Endothelial cell of umbilical vein (primary cell): ENCODE measurements at regions not wholly inside any gene's neighbourhood (a gene's known extent, or its start where the extent isn't known, plus 50 kb on each side); places are given as distances from the start of the nearest gene placed in this dataset.

ENCODE experiments used
- BruUV-seq: library from RNA; stranded (reverse); fragments of 400-500 nt; replicated peaks from 2 replicates; lab custom pipeline; 2021; lab: Mats Ljungman, UMichigan
- CTCF ChIA-PET: fragments of 300-600, 350-600 bp; sonication (Branson Sonifier 250); formaldehyde crosslinking; loops from one replicate; lab custom pipeline; 2021; ENCODE audit warnings: antibody characterized with exemption, inconsistent platforms; lab: Charles Lee
- POLR2A ChIA-PET: fragments of 300-600, 350-600 bp; sonication (Branson Sonifier 250); formaldehyde crosslinking; loops from one replicate; lab custom pipeline; 2021; ENCODE audit warnings: antibody characterized with exemption, inconsistent platforms; lab: Charles Lee
- DNase-seq: peaks from one replicate; pipeline ENCODE4 v3.0.0-alpha.2; 2011; ENCODE audit warnings: low read depth, low spot score
- FAIRE-seq: peaks from 2 replicates; lab custom pipeline; 2011; peaks lifted over from hg19 to GRCh38; lab: Jason Lieb, UNC
- H2AFZ ChIP-seq: 2 replicates; pipeline ENCODE4 v1.6.0; 2012; ENCODE audit warnings: low read depth, low read length, control low read depth, inconsistent platforms
- H3K27ac ChIP-seq: 2 replicates; pipeline ENCODE4 v1.5.1; 2011; ENCODE audit warnings: low read depth, mild to moderate bottlenecking, control low read depth, low read length, moderate library complexity; ENCODE audit not compliant: insufficient read depth
- H3K27me3 ChIP-seq, 2 experiments: 2 replicates each; pipeline versions ENCODE4 v1.6.0 to v1.6.1; 2011; ENCODE audit warnings: low read length in 2 of 2, mixed read lengths in 1 of 2; ENCODE audit not compliant: control insufficient read depth in 2 of 2, insufficient read depth in 2 of 2
- H3K36me3 ChIP-seq, 2 experiments: 2 replicates in 1 of 2; 3 replicates in 1 of 2; pipeline ENCODE4 v1.5.1; 2011; ENCODE audit warnings: low read length in 2 of 2, mild to moderate bottlenecking in 1 of 2, moderate library complexity in 1 of 2; ENCODE audit not compliant: control insufficient read depth in 2 of 2, insufficient read depth in 2 of 2; ENCODE audit errors: extremely low read depth in 1 of 2
- H3K4me1 ChIP-seq: 3 replicates; pipeline ENCODE4 v1.5.1; 2011; ENCODE audit warnings: mild to moderate bottlenecking, low read length; ENCODE audit not compliant: control insufficient read depth, insufficient read depth; ENCODE audit errors: extremely low read depth
- H3K4me2 ChIP-seq: 2 replicates; pipeline ENCODE4 v1.6.1; 2011; ENCODE audit warnings: low read length, control low read depth, mixed read lengths; ENCODE audit not compliant: insufficient read depth
- H3K4me3 ChIP-seq, 3 experiments: fragments of 200-600 bp in 1 of 3; sonication (generic), shearing (Covaris generic) in 1 of 3; replicated peaks in 1 of 3; 2 replicates each; pipeline ENCODE4 v1.5.1; 2011 to 2016; ENCODE audit warnings: control low read depth in 3 of 3, low read length in 3 of 3, mild to moderate bottlenecking in 2 of 3, inconsistent platforms in 1 of 3, low read depth in 1 of 3, moderate library complexity in 1 of 3; ENCODE audit not compliant: insufficient read depth in 1 of 3
- H3K79me2 ChIP-seq: 2 replicates; pipeline ENCODE4 v1.6.0; 2012; ENCODE audit warnings: low read length, inconsistent platforms; ENCODE audit not compliant: control insufficient read depth, insufficient read depth
- H3K9ac ChIP-seq: replicated peaks from 2 replicates; pipeline ENCODE3; 2011; ENCODE audit warnings: low read length, control low read depth; ENCODE audit not compliant: insufficient read depth; ENCODE audit errors: extremely low read depth
- H3K9me1 ChIP-seq: replicated peaks from 3 replicates; pipeline ENCODE4 v1.6.0; 2011; ENCODE audit warnings: mild to moderate bottlenecking, low read length; ENCODE audit not compliant: control insufficient read depth, insufficient read depth; ENCODE audit errors: extremely low read depth
- H3K9me3 ChIP-seq: replicated peaks from 2 replicates; pipeline ENCODE4 v1.5.1; 2012; ENCODE audit warnings: low read length, inconsistent platforms; ENCODE audit not compliant: control insufficient read depth, insufficient read depth
- H4K20me1 ChIP-seq: replicated peaks from 2 replicates; pipeline ENCODE3; 2011; ENCODE audit warnings: mild to moderate bottlenecking, low read length; ENCODE audit not compliant: control insufficient read depth, insufficient read depth; ENCODE audit errors: extremely low read depth
- EZH2 ChIP-seq: IDR thresholded peaks from 2 replicates; pipeline ENCODE4 v1.6.1; 2012; ENCODE audit warnings: borderline replicate concordance, low read depth, mild to moderate bottlenecking, moderate library complexity, low read length, inconsistent platforms; ENCODE audit not compliant: severe bottlenecking
- FOS ChIP-seq: IDR thresholded peaks from 2 replicates; pipeline ENCODE4 v1.6.1; 2011; ENCODE audit warnings: mild to moderate bottlenecking, low read length, moderate library complexity, borderline replicate concordance; ENCODE audit not compliant: insufficient read depth
- GATA2 ChIP-seq: IDR thresholded peaks from 2 replicates; pipeline ENCODE4 v1.7.0; 2011; ENCODE audit warnings: low read depth, mild to moderate bottlenecking, moderate library complexity, mixed read lengths, low read length; ENCODE audit not compliant: insufficient read length, insufficient read depth
- MYC ChIP-seq: IDR thresholded peaks from one replicate; pipeline ENCODE4 v1.6.1; 2011; ENCODE audit warnings: mild to moderate bottlenecking, low read depth, low read length
- POLR2A ChIP-seq: IDR thresholded peaks from 2 replicates; pipeline ENCODE4 v1.6.1; 2012; ENCODE audit warnings: low read depth, mild to moderate bottlenecking, control low read depth, low read length
- dilution Hi-C: fragments of 300-500 bp; cut with MboI; formaldehyde crosslinking; loops from one replicate; pipeline ENCODE4 v1.15.0; 2019; ENCODE audit warnings: low sequenced_read_pairs; ENCODE audit not compliant: extremely low pct_ligation_motif_present
- intact Hi-C: fragments of 100-400 bp; cut with micrococcal nuclease; formaldehyde crosslinking; loops from one replicate; pipeline ENCODE4 v1.10.0; 2022

DNA sequence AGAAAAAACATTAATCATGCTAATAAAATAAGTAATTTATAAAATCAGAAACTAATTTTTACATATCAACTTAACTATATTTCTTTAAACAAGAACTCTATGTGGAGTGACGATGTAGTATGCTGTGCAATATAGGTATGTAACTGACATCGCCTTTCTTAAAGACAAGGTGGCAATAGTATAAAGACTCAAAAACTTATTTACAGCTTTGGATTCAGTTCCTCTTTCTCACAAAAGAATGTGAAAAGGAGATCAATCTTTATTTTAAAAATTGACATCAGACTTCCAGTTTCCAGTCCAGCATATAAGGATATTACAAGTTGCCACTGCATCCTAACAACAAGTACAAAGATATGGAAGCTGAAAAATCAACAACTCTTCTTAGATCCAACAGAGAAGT, 260.3 kb downstream of the TRIM36 start:
- H3K9ac ChIP-seq, result no peak overlapping the region
- peaks cover 3% of the 10 kb centered on the region for H3K9me3 ChIP-seq
- no peak overlapping the region for H2AFZ ChIP-seq
- no peak overlapping the region for H3K4me2 ChIP-seq
- FAIRE-seq (no peak), DNase-seq (no peak)
- H3K4me1 ChIP-seq, result no peaks in the 10 kb centered on the region
- no peaks in the 10 kb centered on the region for H3K79me2 ChIP-seq
- ChIA-PET POLR2A (no interaction called here), CTCF (no interaction called here)
- no peaks in the 10 kb centered on the region for H3K27me3 ChIP-seq
- dilution Hi-C loops, result no loop called here
- no peak overlapping the region for H3K4me3 ChIP-seq
- intact Hi-C loops, result no loop called here
- no peaks in the 10 kb centered on the region for H3K36me3 ChIP-seq
- H3K9me1 ChIP-seq, result no peaks in the 10 kb centered on the region
- no TSS peak for BruUV-seq
- H4K20me1 ChIP-seq, result no peaks in the 10 kb centered on the region
- no peak overlapping the region for H3K27ac ChIP-seq
- TF ChIP-seq GATA2, result no peak

DNA sequence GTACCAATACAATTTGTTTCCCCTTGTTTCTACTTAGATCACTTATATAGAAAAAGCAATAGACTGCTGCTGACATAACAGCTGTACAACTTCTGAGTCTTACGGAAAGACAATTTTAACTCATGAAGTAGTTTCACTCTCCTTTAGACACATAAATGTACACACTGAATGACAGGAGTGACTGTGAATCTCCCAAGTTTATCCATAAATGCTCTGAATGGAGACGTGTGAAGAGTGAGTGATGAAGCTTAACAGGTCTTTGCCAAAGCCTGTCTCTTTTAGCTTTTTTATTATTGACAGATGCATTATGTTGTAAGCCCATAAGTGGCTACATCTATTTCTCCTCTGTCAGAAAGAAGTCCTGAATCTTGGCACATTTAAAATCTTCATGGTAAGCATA, 265.9 kb downstream of the TRIM36 start:
- no peak overlapping the region for H3K27ac ChIP-seq
- H3K4me2 ChIP-seq, result no peak overlapping the region
- BruUV-seq, result no TSS peak
- POLR2A ChIA-PET, result no interaction called here
- DNase-seq (no peak), FAIRE-seq (no peak)
- H3K79me2 ChIP-seq, result no peaks in the 10 kb centered on the region
- H3K4me1 ChIP-seq, result no peaks in the 10 kb centered on the region
- H3K36me3 ChIP-seq, result no peaks in the 10 kb centered on the region
- H3K27me3 ChIP-seq, result no peaks in the 10 kb centered on the region
- CTCF ChIA-PET, result no interaction called here
- H4K20me1 ChIP-seq, result no peaks in the 10 kb centered on the region
- no peaks in the 10 kb centered on the region for H3K9me3 ChIP-seq
- intact Hi-C loops, result no loop called here
- H3K4me3 ChIP-seq, result no peak overlapping the region
- H2AFZ ChIP-seq, result no peak overlapping the region
- no peak for TF ChIP-seq POLR2A
- TF ChIP-seq EZH2, result no peak
- TF ChIP-seq FOS, result no peak
- no peak for TF ChIP-seq MYC
- no peaks in the 10 kb centered on the region for H3K9me1 ChIP-seq
- no peak overlapping the region for H3K9ac ChIP-seq
- dilution Hi-C loops, result no loop called here
